ENCODE measurements at regions not wholly inside any gene's neighbourhood (a gene's known extent, or its start where the extent isn't known, plus 50 kb on each side); places are given as distances from the start of the nearest gene placed in this dataset.

DNA sequence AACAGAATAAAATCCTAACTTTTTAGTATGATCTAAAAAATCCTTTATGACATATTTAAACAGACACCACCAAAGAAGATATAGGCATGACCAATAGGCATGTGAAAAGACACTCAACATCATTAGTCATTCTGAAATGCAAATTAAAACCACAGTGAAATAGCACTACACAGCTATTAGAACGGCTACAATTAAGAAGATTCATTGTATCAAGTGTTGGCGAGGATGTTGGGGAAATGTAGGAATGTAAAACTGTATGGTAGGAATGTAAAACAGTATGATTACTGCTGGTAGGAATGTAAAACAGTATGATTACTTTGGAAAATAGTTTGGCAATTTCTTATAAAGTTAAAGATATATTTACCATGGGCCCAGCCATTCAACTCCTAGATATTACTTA is 253.3 kb upstream of the TCF4 start:
- no peak for TF ChIP-seq TAF1 (IDR thresholded peaks at IDR 0.05; ENCODE audit: borderline replicate concordance, insufficient read depth, low read length)
- no peak for TF ChIP-seq SIN3A (IDR thresholded peaks at IDR 0.05; ENCODE audit: borderline replicate concordance, insufficient read depth, low read length)
- TF ChIP-seq POLR2AphosphoS5 (IDR thresholded peaks at IDR 0.05; ENCODE audit: low read depth, low read length) = no peak
- TF ChIP-seq REST (IDR thresholded peaks at IDR 0.05; ENCODE audit: insufficient read depth in 1 of 2, low read depth in 2 of 2, low read length in 2 of 2) = no peak

All from PFSK-1 (cell line).